SKM-1 (cell line): ENCODE measurements at regions not wholly inside any gene's neighbourhood (a gene's known extent, or its start where the extent isn't known, plus 50 kb on each side); places are given as distances from the start of the nearest gene placed in this dataset.

Experiments
- DNase-seq: peaks from one replicate; lab custom pipeline; 2025; ENCODE audit not compliant: unreplicated experiment; lab: John Stamatoyannopoulos, UW

- DNase-seq, result no peak
Observed at GRCh38 chr7:67547183-67547907, 550.7 kb downstream of the TYW1 start.

- DNase-seq, result no peak
Observed at GRCh38 chr7:67549126-67549525, 552.5 kb downstream of the TYW1 start.

- no peak for DNase-seq
Observed at GRCh38 chr7:67550801-67551436, 554.3 kb downstream of the TYW1 start.

- DNase-seq, result no peak
Observed at GRCh38 chr7:67552738-67553137, 556.1 kb downstream of the TYW1 start.

- DNase-seq, result no peak
Observed at GRCh38 chr7:67553378-67553777, 556.7 kb downstream of the TYW1 start.

- no peak for DNase-seq
Observed at GRCh38 chr7:67554986-67555385, 558.4 kb downstream of the TYW1 start.

- DNase-seq, result no peak
Observed at GRCh38 chr7:67564959-67565358, 568.3 kb downstream of the TYW1 start.

GRCh38 chr7:67566101-67566500 is 569.5 kb downstream of the TYW1 start:
- DNase-seq, result no peak

- DNase-seq, result no peak
Observed at GRCh38 chr7:67571026-67571545, 574.5 kb downstream of the TYW1 start.

- DNase-seq, result no peak
Observed at GRCh38 chr7:67573639-67574038, 577.0 kb downstream of the TYW1 start.

- DNase-seq, result no peak
Observed at GRCh38 chr7:67588631-67589030, 592.0 kb downstream of the TYW1 start.

- DNase-seq, result no peak
Observed at GRCh38 chr7:67589183-67589582, 592.5 kb downstream of the TYW1 start.

- no peak for DNase-seq
Observed at GRCh38 chr7:67590649-67591048, 594.0 kb downstream of the TYW1 start.

- DNase-seq, result no peak
Observed at GRCh38 chr7:67593794-67594193, 597.2 kb downstream of the TYW1 start.

- DNase-seq, result no peak
Observed at GRCh38 chr7:67595431-67596180, 599.0 kb downstream of the TYW1 start.

GRCh38 chr7:67597161-67597560 is 600.5 kb downstream of the TYW1 start:
- no peak for DNase-seq

GRCh38 chr7:67598469-67598868 is 601.8 kb downstream of the TYW1 start:
- no peak for DNase-seq

- no peak for DNase-seq
Observed at GRCh38 chr7:67599331-67600062, 602.9 kb downstream of the TYW1 start.

- DNase-seq, result no peak
Observed at GRCh38 chr7:67602246-67602887, 605.7 kb downstream of the TYW1 start.

- no peak for DNase-seq
Observed at GRCh38 chr7:67604461-67605386, 608.1 kb downstream of the TYW1 start.
